AG04450 (cell line): ENCODE measurements at regions not wholly inside any gene's neighbourhood (a gene's known extent, or its start where the extent isn't known, plus 50 kb on each side); places are given as distances from the start of the nearest gene placed in this dataset.
"Not testable (repeated sequence)": the region's sequence is repeated elsewhere in the genome, so short reads cannot be mapped to it uniquely, and the experiment has no call there.

Experiments
- CTCF ChIA-PET: fragments of 300-600, 350-600 bp; formaldehyde crosslinking; extraction: SDS; loops from one replicate; lab custom pipeline; 2022; ENCODE audit warnings: antibody characterized with exemption, inconsistent platforms; lab: Charles Lee
- POLR2A ChIA-PET: fragments of 350-600 bp; formaldehyde crosslinking; extraction: SDS; loops from one replicate; lab custom pipeline; 2021; ENCODE audit warnings: antibody characterized with exemption, inconsistent platforms; lab: Yijun Ruan, JAX
- DNase-seq: peaks from one replicate; pipeline ENCODE4 v3.0.0-alpha.2; 2011; ENCODE audit warnings: low read depth, low spot score
- H3K27ac ChIP-seq: one replicate; pipeline ENCODE4 v1.5.1; 2012; ENCODE audit warnings: low read depth, low read length, control low read depth
- H3K27me3 ChIP-seq: one replicate; pipeline ENCODE4 v1.6.0; 2012; ENCODE audit warnings: low read length; ENCODE audit not compliant: control insufficient read depth, insufficient read depth
- H3K4me3 ChIP-seq: 2 replicates; pipeline ENCODE4 v1.5.1; 2011; ENCODE audit warnings: mild to moderate bottlenecking, low read depth, low read length, control low read depth
- H3K9me3 ChIP-seq: 2 replicates; pipeline ENCODE4 v1.5.1; 2012; ENCODE audit warnings: low read length; ENCODE audit not compliant: control insufficient read depth, insufficient read depth
- CTCF ChIP-seq: IDR thresholded peaks from 2 replicates; pipeline ENCODE4 v1.5.1; 2011; ENCODE audit warnings: low read depth, low read length, control low read depth, inconsistent platforms

- no peak for DNase-seq
- ChIA-PET POLR2A (no interaction called here), CTCF (no interaction called here)
- Histone ChIP-seq H3K9me3 (peaks cover 3% of the 10 kb centered on the region), H3K27me3 (no peaks in the 10 kb centered on the region), H3K27ac (no peak overlapping the region), H3K4me3 (no peak overlapping the region)
- no peak for TF ChIP-seq CTCF
These were observed 217.7 kb downstream of the OR2B2 start for GRCh38 chr6:27694547-27694874.

- CTCF ChIA-PET: no interaction called here
- H3K27ac ChIP-seq: no peak overlapping the region
- POLR2A ChIA-PET: no interaction called here
These were observed 218.2 kb downstream of the OR2B2 start for GRCh38 chr6:27693766-27694546.

GRCh38 chr6:27692133-27692532 is 219.2 kb upstream of the ZNF184 start:
- H3K4me3 ChIP-seq, H3K9me3 ChIP-seq, POLR2A ChIA-PET, DNase-seq, H3K27me3 ChIP-seq, H3K27ac ChIP-seq: not testable (repeated sequence)
- CTCF ChIA-PET: interaction anchor here (3.4 kb wide), 1 partner anchor 60 kb away, joined by 11 read pairs; no protein-coding TSS in a partner anchor

More at GRCh38 chr6:27693766-27694546, 218.2 kb downstream of the OR2B2 start:
- Histone ChIP-seq H3K9me3 (peaks cover 3% of the 10 kb centered on the region; the same call in 1 of the 2 replicates), H3K27me3 (no peaks in the 10 kb centered on the region), H3K4me3 (no peak overlapping the region)
- no peak for DNase-seq
- no peak for TF ChIP-seq CTCF

- peak; percentile 71 for DNase-seq
- Histone ChIP-seq H3K27ac (no peak overlapping the region), H3K9me3 (peaks cover 6% of the 10 kb centered on the region; the same call in 1 of the 2 replicates), H3K4me3 (peak overlapping the region; percentile 72), H3K27me3 (no peaks in the 10 kb centered on the region)
- TF ChIP-seq CTCF: no peak
- ChIA-PET CTCF (interaction anchor here (0.7 to 1.8 kb wide), 11 partner anchors 9 to 561 kb away, joined by 3 to 10 read pairs (median 3); no protein-coding TSS in a partner anchor), POLR2A (interaction anchor here (0.7 kb wide), 1 partner anchor 17 kb away, joined by 7 read pairs; no protein-coding TSS in a partner anchor)
These were observed 215.2 kb upstream of the ZNF184 start for GRCh38 chr6:27688014-27688586.

- ChIA-PET POLR2A (interaction anchor here (0.7 kb wide), 1 partner anchor 16 kb away, joined by 7 read pairs; no protein-coding TSS in a partner anchor), CTCF (interaction anchor here (0.6 to 1.8 kb wide), 13 partner anchors 10 to 560 kb away, joined by 3 to 10 read pairs (median 4); no protein-coding TSS in a partner anchor)
- peak overlapping the region; percentile 72 for H3K4me3 ChIP-seq
- peaks cover 6% of the 10 kb centered on the region; the same call in 1 of the 2 replicates for H3K9me3 ChIP-seq
- no peak for DNase-seq
- TF ChIP-seq CTCF: peak; percentile 65
- no peak overlapping the region for H3K27ac ChIP-seq
- no peaks in the 10 kb centered on the region for H3K27me3 ChIP-seq
These were observed 214.5 kb upstream of the ZNF184 start for GRCh38 chr6:27687154-27688013.
